Spleen (tissue), 11 donors: ENCODE measurements at regions not wholly inside any gene's neighbourhood (a gene's known extent, or its start where the extent isn't known, plus 50 kb on each side); places are given as distances from the start of the nearest gene placed in this dataset.

Experiments
- DNase-seq: peaks from one replicate; pipeline ENCODE4 v3.0.0-alpha.2; 2020
- H3K27ac ChIP-seq, 8 donors: fragments of 200-600 bp; sonication (generic) in 7 of 8; 1 replicate in 4 of 8; 2 replicates in 4 of 8; pipeline versions ENCODE4 v1.5.0 to v1.8.0; 2016 to 2021; ENCODE audit warnings: inconsistent platforms in 4 of 8, mild to moderate bottlenecking in 4 of 8, moderate library complexity in 1 of 8
- H3K27me3 ChIP-seq, 7 donors: fragments of 200-600 bp; sonication (generic) in 6 of 7; replicated peaks in 1 of 7; 1 replicate in 4 of 7; 2 replicates in 3 of 7; pipeline versions ENCODE4 v1.5.0 to v1.8.0; 2016 to 2021; ENCODE audit warnings: inconsistent platforms in 3 of 7, mild to moderate bottlenecking in 1 of 7
- H3K36me3 ChIP-seq, 6 donors: fragments of 200-600 bp; sonication (generic) in 5 of 6; 1 replicate in 4 of 6; 2 replicates in 2 of 6; pipeline versions ENCODE4 v1.5.0 to v1.8.0; 2016 to 2021; ENCODE audit warnings: inconsistent platforms in 2 of 6
- H3K4me1 ChIP-seq, 6 donors: fragments of 200-600 bp; sonication (generic) in 5 of 6; 1 replicate in 3 of 6; 2 replicates in 3 of 6; pipeline versions ENCODE4 v1.5.0 to v1.8.0; 2016 to 2021; ENCODE audit warnings: inconsistent platforms in 3 of 6
- H3K4me3 ChIP-seq, 8 donors: fragments of 200-600 bp; sonication (generic) in 7 of 8; 1 replicate in 4 of 8; 2 replicates in 4 of 8; pipeline versions ENCODE4 v1.5.0 to v1.8.0; 2016 to 2021; ENCODE audit warnings: inconsistent platforms in 4 of 8, mild to moderate bottlenecking in 4 of 8, moderate library complexity in 2 of 8
- H3K9me3 ChIP-seq, 8 donors: fragments of 200-600 bp; sonication (generic) in 7 of 8; 1 replicate in 4 of 8; 2 replicates in 4 of 8; pipeline versions ENCODE4 v1.5.0 to v1.8.0; 2016 to 2021; ENCODE audit warnings: inconsistent platforms in 4 of 8
- CTCF ChIP-seq, 11 experiments: fragments of 200-600 bp in 7 of 11; fragments of 450-650 bp in 4 of 11; sonication (generic) in 4 of 11; IDR thresholded peaks in 8 of 11; conservative IDR thresholded peaks in 3 of 11; 1 replicate in 7 of 11; 2 replicates in 4 of 11; pipeline versions ENCODE4 v1.4.0 to v1.8.0; 2016 to 2021; ENCODE audit warnings: antibody characterized with exemption in 11 of 11, inconsistent platforms in 4 of 11, mild to moderate bottlenecking in 1 of 11
- POLR2A ChIP-seq, 3 donors: fragments of 450-650 bp; IDR thresholded peaks; one replicate each; pipeline ENCODE4 v1.5.1; 2017; ENCODE audit warnings: antibody characterized with exemption in 3 of 3, mild to moderate bottlenecking in 1 of 3
- POLR2AphosphoS5 ChIP-seq, 3 donors: sonication (generic); formaldehyde crosslinking; IDR thresholded peaks; one replicate each; pipeline ENCODE4 v1.5.1; 2017; ENCODE audit warnings: antibody characterized with exemption in 3 of 3
- WGBS, 5 donors: extraction: QIAGEN DNeasy Blood & Tissue Kit in 3 of 5; methylation state at CpG; one replicate each; pipeline versions ENCODE4 v1.1.5 to v1.1.7; 2013 to 2018; 5-methylcytosine and 5-hydroxymethylcytosine counted together
- intact Hi-C: fragments of 100-400 bp; cut with DNase I; formaldehyde crosslinking; loops from one replicate; pipeline ENCODE4 v1.15.0; 2023; ENCODE audit warnings: low total_unique reads
- donor health status: healthy with polysubstance abuse.
- donor health status: DM: no; HTN: no; CAD: no; lungs with moderate emphysema.
- donor health status: DM: no; HTN: no; CAD: no.
- donor health status: Bipolar disorder and iron deficiency.
- donor health status: healthy.
- donor health status: DM: no; HTN: no; CAD: no.
- donor health status: DM: yes; HTN: yes; CAD: no.

GRCh38 chr22:22069450-22070370, 87.1 kb upstream of the TOP3B start:
- Histone ChIP-seq H3K36me3 (no peaks in the 10 kb centered on the region), H3K27me3 (no peaks in the 10 kb centered on the region), H3K4me3 (no peak overlapping the region), H3K27ac (no peak overlapping the region), H3K4me1 (no peaks in the 10 kb centered on the region), H3K9me3 (no peaks in the 10 kb centered on the region)
- DNase-seq = no peak
- WGBS, 5 donors = 82 to 89% (median 88%) methylated on average over 5 to 6 of the region's 6 CpGs
- TF ChIP-seq POLR2A (IDR thresholded peaks at IDR 0.05) (no peak), POLR2AphosphoS5 (IDR thresholded peaks at IDR 0.05) (no peak), CTCF (IDR thresholded peaks at IDR 0.05 in 8 of 11, conservative IDR thresholded peaks at IDR 0.05 in 3 of 11) (no peak)
- intact Hi-C loops = no loop called here

- no peak for TF ChIP-seq CTCF (IDR thresholded peaks at IDR 0.05 in 8 of 11, conservative IDR thresholded peaks at IDR 0.05 in 3 of 11)
- intact Hi-C loops = no loop called here
- Histone ChIP-seq H3K27ac (no peak overlapping the region), H3K4me3 (no peak overlapping the region), H3K27me3 (no peaks in the 10 kb centered on the region), H3K9me3 (no peaks in the 10 kb centered on the region), H3K36me3 (no peaks in the 10 kb centered on the region), H3K4me1 (no peaks in the 10 kb centered on the region)
- no peak for DNase-seq
- 59 to 85% (median 67%) methylated on average over 2 of the region's 2 CpGs for WGBS, 5 donors
Measured at GRCh38 chr22:22068657-22069056, 86.1 kb upstream of the TOP3B start.

DNA sequence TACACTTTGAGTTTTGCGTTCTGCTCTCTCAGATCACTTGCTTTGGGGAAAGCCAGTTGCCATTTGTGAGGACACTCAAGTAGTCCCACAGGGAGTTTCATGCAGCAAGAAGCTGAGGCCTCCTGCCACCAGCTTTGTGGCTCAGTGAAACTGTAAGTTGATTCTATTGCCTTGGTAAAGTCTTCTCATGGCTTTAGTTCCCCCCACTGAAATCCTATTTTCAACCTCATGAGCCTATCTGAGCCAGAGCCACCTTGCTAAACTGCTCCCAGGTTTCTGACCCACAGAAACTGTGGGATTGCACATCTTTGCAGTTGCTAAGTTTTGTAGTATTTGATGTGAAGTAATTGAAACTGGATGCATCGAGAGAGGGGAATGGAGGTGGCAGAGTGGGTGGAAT, 85.4 kb upstream of the TOP3B start:
- intact Hi-C loops = no loop called here
- DNase-seq = no peak
- H3K4me1 ChIP-seq = no peaks in the 10 kb centered on the region
- no peaks in the 10 kb centered on the region for H3K9me3 ChIP-seq
- 59 to 92% (median 89%) methylated on average over 2 of the region's 2 CpGs for WGBS, 5 donors
- no peaks in the 10 kb centered on the region for H3K36me3 ChIP-seq
- no peak overlapping the region for H3K27ac ChIP-seq
- TF ChIP-seq POLR2A (IDR thresholded peaks at IDR 0.05) = no peak
- TF ChIP-seq CTCF (IDR thresholded peaks at IDR 0.05 in 8 of 11, conservative IDR thresholded peaks at IDR 0.05 in 3 of 11) = no peak
- TF ChIP-seq POLR2AphosphoS5 (IDR thresholded peaks at IDR 0.05) = no peak
- no peaks in the 10 kb centered on the region for H3K27me3 ChIP-seq
- no peak overlapping the region for H3K4me3 ChIP-seq

DNA sequence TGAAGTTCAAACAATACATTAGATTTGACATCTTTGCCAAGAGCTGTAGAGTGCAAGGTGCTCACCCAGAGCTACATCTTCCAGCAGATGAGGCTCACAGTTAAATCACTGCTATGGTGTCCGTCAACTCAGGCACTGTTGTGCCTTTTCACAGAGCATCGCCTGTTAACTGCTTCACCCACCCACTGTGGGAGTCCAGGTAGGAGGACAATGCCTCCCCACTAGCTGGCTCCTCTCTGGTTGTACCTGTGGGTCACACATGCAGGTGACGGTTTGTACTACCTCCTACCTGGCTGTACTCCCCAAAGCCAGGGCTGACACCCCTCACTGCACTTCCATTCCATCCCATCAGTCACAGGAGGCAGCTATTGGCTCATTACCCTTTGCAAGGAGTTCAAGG, 84.6 kb upstream of the TOP3B start:
- no peak overlapping the region for H3K4me3 ChIP-seq
- no peaks in the 10 kb centered on the region for H3K36me3 ChIP-seq
- DNase-seq = no peak
- H3K9me3 ChIP-seq = no peaks in the 10 kb centered on the region
- no peak overlapping the region for H3K27ac ChIP-seq
- WGBS, 5 donors = 77 to 85% (median 82%) methylated on average over 3 of the region's 3 CpGs
- intact Hi-C loops = no loop called here
- peaks cover 0 to 4% (median under 1%) of the 10 kb centered on the region in 6 donors for H3K4me1 ChIP-seq
- TF ChIP-seq POLR2AphosphoS5 (IDR thresholded peaks at IDR 0.05) = no peak
- no peak for TF ChIP-seq CTCF (IDR thresholded peaks at IDR 0.05 in 8 of 11, conservative IDR thresholded peaks at IDR 0.05 in 3 of 11)
- no peak for TF ChIP-seq POLR2A (IDR thresholded peaks at IDR 0.05)
- H3K27me3 ChIP-seq = no peaks in the 10 kb centered on the region
